Hippocampal formation (tissue), 2 donors: ENCODE measurements at regions not wholly inside any gene's neighbourhood (a gene's known extent, or its start where the extent isn't known, plus 50 kb on each side); places are given as distances from the start of the nearest gene placed in this dataset.
"Not testable (repeated sequence)": the region's sequence is repeated elsewhere in the genome, so short reads cannot be mapped to it uniquely, and the experiment has no call there.

Experiments used
- DNase-seq, 2 donors: peaks; one replicate each; lab custom pipeline; 2025; lab: John Stamatoyannopoulos, UW

DNA sequence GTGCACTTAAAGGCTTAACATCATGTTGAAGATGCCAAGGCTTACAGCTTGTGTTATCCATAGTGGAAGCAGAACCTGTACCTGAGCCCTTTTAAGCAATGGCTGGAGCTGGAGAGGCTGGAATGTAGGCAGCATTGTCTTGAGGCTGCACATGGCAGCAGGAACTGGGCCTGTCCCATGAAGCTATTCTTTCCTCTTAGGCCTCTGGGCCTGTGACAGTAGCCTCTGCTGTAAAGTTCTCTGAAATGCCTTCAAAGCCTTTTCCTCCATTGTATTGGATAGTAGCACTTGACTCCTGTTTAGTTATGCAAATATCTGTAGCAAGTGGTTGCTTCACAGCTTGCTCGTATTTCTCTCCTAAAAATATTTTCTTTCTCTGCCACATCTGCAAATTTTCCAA lies 127.4 kb upstream of the ANO5 start:
- DNase-seq = no peak

DNA sequence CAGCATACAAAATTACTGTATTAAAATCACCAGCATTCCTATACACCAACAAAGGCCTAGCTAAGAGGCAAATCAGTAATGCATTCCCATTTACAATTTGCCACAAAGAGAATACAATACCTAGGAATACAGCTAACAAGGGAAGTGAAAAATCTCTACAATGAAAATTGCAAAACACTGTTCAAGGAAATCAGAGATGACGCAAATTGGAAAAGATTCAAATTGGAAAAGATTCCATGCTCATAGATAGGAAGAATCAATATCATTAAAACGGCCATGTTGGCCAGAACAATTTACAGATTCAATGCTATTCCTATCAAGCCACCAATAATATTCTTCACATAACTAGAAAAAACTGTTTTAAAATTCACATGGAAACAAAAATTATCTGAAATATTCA lies 123.0 kb upstream of the ANO5 start:
- DNase-seq = no peak

GRCh38 chr11:22076271-22076930 lies 116.5 kb upstream of the ANO5 start:
- DNase-seq = no peak

DNA sequence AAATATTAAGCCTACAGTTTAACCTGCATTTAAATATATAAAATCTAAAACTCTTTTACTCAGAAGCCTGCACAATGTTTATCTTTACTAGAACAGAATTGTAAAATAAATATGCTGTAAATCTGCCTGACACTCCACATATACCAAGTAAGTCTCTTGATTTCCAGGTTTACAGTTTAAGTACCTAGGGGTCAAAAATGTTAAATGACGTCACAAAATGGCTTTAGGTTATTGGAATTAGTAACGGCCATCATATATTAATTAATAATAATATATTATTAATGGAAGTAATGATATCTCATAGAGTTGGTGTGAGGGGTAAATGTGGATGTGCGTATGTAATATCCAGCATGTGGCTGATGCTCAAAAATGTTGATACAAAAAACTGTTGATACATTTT lies 114.8 kb upstream of the ANO5 start:
- no peak for DNase-seq

DNA sequence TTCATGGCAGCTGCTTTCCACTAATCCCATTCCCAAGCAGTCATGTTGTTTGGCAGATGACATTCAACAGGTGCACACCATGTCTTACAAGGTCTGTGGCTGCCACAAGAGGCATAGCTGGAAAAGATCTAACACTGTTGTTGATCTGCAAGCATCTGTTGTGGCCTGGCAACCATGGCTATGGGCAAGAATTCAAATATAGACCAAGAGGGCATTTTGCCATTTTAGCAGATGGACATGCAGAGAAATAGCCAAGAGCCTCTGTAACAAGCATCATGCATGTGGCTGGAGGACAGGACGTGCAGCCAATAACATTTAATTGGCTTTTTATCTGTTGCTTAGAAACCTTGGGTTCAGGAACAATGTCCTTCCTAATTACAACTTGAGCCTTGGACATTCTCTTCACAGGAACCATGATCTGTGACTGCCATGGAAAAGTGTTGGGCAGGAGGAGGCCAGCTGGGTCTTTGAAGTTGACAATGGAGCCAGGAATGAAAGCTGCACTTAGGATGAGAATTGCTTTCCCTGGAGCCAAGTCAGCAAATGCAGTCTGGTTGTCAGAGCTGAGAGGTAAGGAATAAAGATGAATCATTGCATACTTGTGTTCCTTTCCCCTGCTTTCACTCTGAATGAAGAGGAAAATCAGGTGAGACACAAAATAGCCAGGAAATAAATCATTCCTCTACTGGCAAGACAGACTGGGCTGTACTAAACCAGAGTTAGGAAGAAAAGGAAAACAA lies 113.6 kb upstream of the ANO5 start:
- DNase-seq = no peak

DNA sequence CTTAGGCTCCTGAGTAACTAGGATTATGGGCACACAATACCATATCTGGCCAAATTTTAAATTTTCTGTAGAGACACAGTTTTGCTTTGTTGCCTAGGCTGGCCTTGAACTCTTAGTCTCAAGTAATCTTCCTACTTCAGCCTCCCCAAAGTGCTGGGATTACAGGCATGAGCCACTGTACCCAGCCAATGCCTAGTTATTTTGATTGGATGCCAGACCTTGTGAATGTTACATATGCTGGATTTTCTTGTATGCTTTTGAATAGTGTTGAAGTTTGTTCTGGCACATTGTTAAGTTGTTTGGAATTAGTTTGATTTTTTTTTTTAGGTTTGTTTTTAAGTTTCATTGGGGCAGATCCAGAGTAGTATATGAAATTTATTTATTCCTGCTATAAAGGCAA lies 110.7 kb upstream of the ANO5 start:
- no peak for DNase-seq

DNA sequence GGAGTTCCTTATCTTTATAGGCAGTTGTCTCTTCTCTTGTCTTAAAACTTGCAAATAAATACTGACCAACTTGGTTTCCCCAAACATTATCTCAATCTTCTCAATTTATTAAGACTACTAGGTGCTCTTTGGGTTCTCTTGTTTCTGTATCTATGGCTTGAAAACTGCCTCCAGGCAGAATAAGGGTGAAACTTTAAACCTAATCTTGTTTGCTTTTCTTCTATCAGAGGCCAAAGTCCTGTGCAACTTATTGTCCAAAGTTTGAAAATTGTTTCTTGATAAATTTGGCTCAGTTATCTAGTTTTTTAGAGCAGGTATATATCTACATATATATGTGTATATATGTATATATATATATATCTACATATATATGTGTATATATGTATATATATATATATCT lies 110.1 kb upstream of the ANO5 start:
- DNase-seq = no peak

- DNase-seq = no peak
Observed at GRCh38 chr11:22084056-22084455, 108.8 kb upstream of the ANO5 start.

- no peak for DNase-seq
Observed at GRCh38 chr11:22084564-22084963, 108.3 kb upstream of the ANO5 start.

DNA sequence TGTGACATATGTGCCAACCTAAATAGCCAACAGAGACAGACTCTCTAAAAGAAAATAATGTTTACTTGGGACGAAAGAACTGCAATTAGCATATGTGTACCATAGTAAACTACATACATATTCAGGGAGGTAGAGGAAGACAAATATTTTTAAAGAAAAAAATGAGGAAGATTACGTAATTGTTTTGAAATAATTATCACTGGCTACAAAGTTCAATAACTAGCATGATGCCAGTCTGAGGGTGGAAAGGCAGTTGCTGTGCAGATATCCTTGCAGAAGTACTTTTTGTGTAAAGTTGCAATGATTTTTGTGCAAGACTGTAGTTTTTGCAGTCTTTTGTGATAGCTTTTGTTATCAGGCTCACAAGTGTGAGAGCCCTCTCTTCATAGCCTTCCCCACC lies 103.3 kb upstream of the ANO5 start:
- DNase-seq = no peak

DNA sequence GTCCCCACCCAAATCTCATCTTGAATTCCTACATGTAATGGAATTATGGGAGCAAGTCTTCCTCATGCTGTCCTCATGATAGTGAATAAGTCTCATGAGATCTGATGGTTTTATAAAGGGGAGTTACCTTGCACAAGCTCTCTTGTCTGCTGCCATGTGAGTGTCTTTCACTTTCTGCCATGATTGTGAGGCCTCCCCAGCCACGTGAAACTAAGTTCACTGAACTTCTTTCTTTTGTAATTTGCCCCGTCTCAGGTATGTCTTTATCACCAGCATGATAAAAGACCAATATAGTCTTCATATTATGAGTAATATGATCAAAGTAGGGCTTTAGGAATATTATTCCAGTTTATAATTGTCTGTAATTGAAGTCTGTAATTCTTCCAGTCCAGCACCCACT lies 86.3 kb upstream of the ANO5 start:
- DNase-seq = no peak

DNA sequence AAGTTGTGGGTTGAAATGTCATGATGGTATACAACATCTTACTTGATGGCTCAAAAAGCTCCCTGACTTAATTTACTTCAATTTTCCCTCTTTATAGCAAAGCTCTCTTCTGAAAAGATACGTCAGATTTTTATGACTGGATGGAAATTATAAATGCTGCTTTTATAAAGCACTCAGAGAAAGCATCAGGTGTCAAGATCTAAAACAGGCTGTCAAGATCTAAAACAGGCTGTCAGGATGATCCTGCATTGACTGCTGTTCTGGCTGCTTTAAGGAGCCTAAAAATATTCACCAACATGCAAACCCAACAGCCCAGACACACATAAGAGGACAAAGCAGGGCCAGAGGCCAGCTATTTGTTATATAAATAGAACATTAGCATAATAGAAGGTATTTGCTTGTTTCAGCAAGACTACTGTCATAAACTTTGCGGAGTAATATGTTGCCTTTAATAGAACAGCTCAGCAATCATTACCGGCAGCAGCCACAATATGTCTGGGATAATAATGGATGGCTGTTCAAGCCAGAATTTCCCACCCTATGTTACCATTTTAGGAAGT lies 77.3 kb upstream of the ANO5 start:
- no peak for DNase-seq

DNA sequence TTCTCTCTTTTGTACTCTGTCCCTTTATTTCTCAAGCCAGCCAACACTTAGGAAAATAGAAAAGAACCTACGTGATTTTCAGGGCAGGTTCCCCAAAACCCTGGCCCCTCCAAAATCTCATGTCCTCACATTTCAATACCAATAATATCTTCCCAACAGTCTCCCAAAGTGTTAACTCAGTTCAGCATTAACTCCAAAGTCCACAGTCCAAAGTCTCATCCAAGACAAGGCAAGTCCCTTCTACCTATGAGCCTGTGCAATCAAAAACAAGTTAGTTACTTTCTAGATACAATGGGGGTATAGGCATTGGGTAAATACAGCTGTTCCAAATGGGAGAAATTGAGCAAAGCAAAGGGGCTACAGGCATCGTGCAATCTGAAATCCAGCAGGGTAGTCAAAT lies 64.9 kb upstream of the ANO5 start:
- DNase-seq = not testable (repeated sequence)

DNA sequence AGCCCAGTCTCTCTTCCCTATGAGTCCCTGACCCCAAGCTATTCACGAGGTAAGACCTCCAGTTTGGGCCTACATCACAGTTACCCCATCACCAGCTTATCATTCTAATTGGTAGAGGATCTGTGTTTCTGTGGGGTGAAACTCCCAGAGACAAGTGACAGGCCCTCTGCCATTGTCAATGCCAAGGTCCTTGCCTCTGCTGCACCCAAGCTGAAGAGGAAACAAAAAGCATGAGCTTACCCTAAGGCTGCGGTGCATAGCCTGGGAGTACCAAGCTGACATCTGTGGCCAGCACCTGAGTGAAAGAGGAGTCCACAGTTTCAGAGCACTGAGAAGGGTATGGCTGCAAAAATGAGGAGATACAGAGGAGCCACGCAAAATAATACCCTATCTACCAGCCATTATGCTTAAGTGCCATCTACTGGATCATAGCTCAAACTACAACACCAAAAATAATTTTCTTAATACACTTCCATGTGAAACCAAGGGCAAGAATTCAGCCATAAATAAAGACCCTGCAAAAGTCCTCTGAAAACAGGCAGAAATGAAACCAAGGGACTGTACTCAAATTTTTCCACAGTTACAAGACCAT lies 62.3 kb upstream of the ANO5 start:
- peak in 1 of 2 donors; percentile 19 for DNase-seq

DNA sequence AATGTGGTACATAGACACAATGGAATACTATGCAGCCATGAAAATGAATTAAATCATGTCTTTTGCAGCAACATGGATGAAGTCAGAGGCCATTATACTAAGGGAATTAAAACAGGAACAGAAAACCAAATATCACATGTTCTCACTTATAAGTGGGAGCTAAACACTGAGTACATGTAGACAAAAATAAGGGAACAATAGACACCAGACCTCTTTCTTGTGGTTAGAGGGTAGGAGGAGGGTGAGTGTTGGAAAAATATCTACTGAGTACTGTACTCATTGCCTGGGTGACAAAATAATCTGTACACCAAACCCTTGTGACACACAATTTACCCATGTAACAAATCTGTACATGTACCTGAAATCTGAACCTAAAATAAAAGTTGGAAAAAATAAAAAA lies 59.1 kb upstream of the ANO5 start:
- DNase-seq = no peak

GRCh38 chr11:22138264-22138663 lies 54.6 kb upstream of the ANO5 start:
- no peak for DNase-seq
